ENCODE measurements at regions not wholly inside any gene's neighbourhood (a gene's known extent, or its start where the extent isn't known, plus 50 kb on each side); places are given as distances from the start of the nearest gene placed in this dataset.

GRCh38 chr13:103192511-103193135 is 126.4 kb upstream of the SLC10A2 start:
- Histone ChIP-seq H4K20me1 (ENCODE audit: insufficient read depth, low read length) (no peaks in the 10 kb centered on the region), H3K4me1 (ENCODE audit: insufficient read depth, low read length, severe bottlenecking) (peaks cover 8% of the 10 kb centered on the region), H3K79me2 (ENCODE audit: insufficient read depth, low read length) (no peaks in the 10 kb centered on the region), H2AFZ (ENCODE audit: low read length) (no peak overlapping the region), H3K27ac (ENCODE audit: low read depth, low read length, poor library complexity, severe bottlenecking) (no peak overlapping the region), H3K9me2 (ENCODE audit: low read depth, low read length) (no peaks in the 10 kb centered on the region), H3K4me2 (ENCODE audit: low read length) (no peak overlapping the region), H3F3A (ENCODE audit: insufficient read depth, low read length) (no peaks in the 10 kb centered on the region), H3K27me3 (ENCODE audit: insufficient read depth, low read length) (no peaks in the 10 kb centered on the region), H3K9ac (ENCODE audit: low read length) (no peak overlapping the region), H3K9me3 (ENCODE audit: low read length) (no peaks in the 10 kb centered on the region), H3K36me3 (ENCODE audit: insufficient read depth, low read length) (no peaks in the 10 kb centered on the region), H3K4me3 (ENCODE audit: low read depth, low read length, poor library complexity, severe bottlenecking) (no peak overlapping the region)
- no peak for TF ChIP-seq CTCF (IDR thresholded peaks at IDR 0.05; ENCODE audit: low read length)
- no peak for TF ChIP-seq EZH2 (IDR thresholded peaks at IDR 0.05; ENCODE audit: borderline replicate concordance, low read length)

- no peak for TF ChIP-seq EZH2 (IDR thresholded peaks at IDR 0.05; ENCODE audit: borderline replicate concordance, low read length)
- no peak for TF ChIP-seq CTCF (IDR thresholded peaks at IDR 0.05; ENCODE audit: low read length)
- Histone ChIP-seq H3K4me3 (ENCODE audit: low read depth, low read length, poor library complexity, severe bottlenecking) (no peak overlapping the region), H3K9me3 (ENCODE audit: low read length) (no peaks in the 10 kb centered on the region), H3K27me3 (ENCODE audit: insufficient read depth, low read length) (no peaks in the 10 kb centered on the region), H4K20me1 (ENCODE audit: insufficient read depth, low read length) (no peaks in the 10 kb centered on the region), H3F3A (ENCODE audit: insufficient read depth, low read length) (no peaks in the 10 kb centered on the region), H3K36me3 (ENCODE audit: insufficient read depth, low read length) (no peaks in the 10 kb centered on the region), H3K4me1 (ENCODE audit: insufficient read depth, low read length, severe bottlenecking) (peaks cover 12% of the 10 kb centered on the region), H3K27ac (ENCODE audit: low read depth, low read length, poor library complexity, severe bottlenecking) (no peak overlapping the region), H3K79me2 (ENCODE audit: insufficient read depth, low read length) (no peaks in the 10 kb centered on the region), H2AFZ (ENCODE audit: low read length) (no peak overlapping the region), H3K9ac (ENCODE audit: low read length) (no peak overlapping the region), H3K4me2 (ENCODE audit: low read length) (no peak overlapping the region), H3K9me2 (ENCODE audit: low read depth, low read length) (no peaks in the 10 kb centered on the region)
Observed at GRCh38 chr13:103190841-103191240, 124.6 kb upstream of the SLC10A2 start.

GRCh38 chr13:103188713-103189326 is 122.6 kb upstream of the SLC10A2 start:
- peaks cover 12% of the 10 kb centered on the region for H3K4me1 ChIP-seq (ENCODE audit: insufficient read depth, low read length, severe bottlenecking)
- no peak for TF ChIP-seq EZH2 (IDR thresholded peaks at IDR 0.05; ENCODE audit: borderline replicate concordance, low read length)
- TF ChIP-seq CTCF (IDR thresholded peaks at IDR 0.05; ENCODE audit: low read length): peak; percentile 75
- H3K79me2 ChIP-seq (ENCODE audit: insufficient read depth, low read length): no peaks in the 10 kb centered on the region
- no peak overlapping the region for H3K4me3 ChIP-seq (ENCODE audit: low read depth, low read length, poor library complexity, severe bottlenecking)
- no peaks in the 10 kb centered on the region for H4K20me1 ChIP-seq (ENCODE audit: insufficient read depth, low read length)
- no peak overlapping the region for H3K9ac ChIP-seq (ENCODE audit: low read length)
- H3K27me3 ChIP-seq (ENCODE audit: insufficient read depth, low read length): no peaks in the 10 kb centered on the region
- H2AFZ ChIP-seq (ENCODE audit: low read length): no peak overlapping the region
- H3K36me3 ChIP-seq (ENCODE audit: insufficient read depth, low read length): no peaks in the 10 kb centered on the region
- H3K4me2 ChIP-seq (ENCODE audit: low read length): no peak overlapping the region
- no peak overlapping the region for H3K27ac ChIP-seq (ENCODE audit: low read depth, low read length, poor library complexity, severe bottlenecking)
- H3K9me2 ChIP-seq (ENCODE audit: low read depth, low read length): no peaks in the 10 kb centered on the region
- no peaks in the 10 kb centered on the region for H3F3A ChIP-seq (ENCODE audit: insufficient read depth, low read length)
- no peaks in the 10 kb centered on the region for H3K9me3 ChIP-seq (ENCODE audit: low read length)
